Esophagus muscularis mucosa (tissue), 4 donors: ENCODE measurements at regions not wholly inside any gene's neighbourhood (a gene's known extent, or its start where the extent isn't known, plus 50 kb on each side); places are given as distances from the start of the nearest gene placed in this dataset.

Experiments used
- DNase-seq: peaks from one replicate; pipeline ENCODE4 v3.0.0-alpha.2; 2017; ENCODE audit errors: extremely low spot score
- H3K27ac ChIP-seq, 4 donors: fragments of 200-600 bp; sonication (generic); replicated peaks in 1 of 4; 1 replicate in 3 of 4; 2 replicates in 1 of 4; pipeline ENCODE4 v1.5.1; 2016 to 2019; ENCODE audit warnings: mild to moderate bottlenecking in 1 of 4
- H3K27me3 ChIP-seq, 4 donors: fragments of 200-600 bp; sonication (generic); one replicate each; pipeline versions ENCODE4 v1.5.1 to v1.6.0; 2016 to 2019
- H3K36me3 ChIP-seq, 4 donors: fragments of 200-600 bp; sonication (generic); one replicate each; pipeline ENCODE4 v1.5.1; 2016 to 2019
- H3K4me1 ChIP-seq, 4 donors: fragments of 200-600 bp; sonication (generic); one replicate each; pipeline ENCODE4 v1.5.1; 2016 to 2019
- H3K4me3 ChIP-seq, 4 donors: fragments of 200-600 bp; sonication (generic); 1 replicate in 2 of 4; 2 replicates in 2 of 4; pipeline ENCODE4 v1.5.1; 2016 to 2019; ENCODE audit warnings: mild to moderate bottlenecking in 4 of 4, moderate library complexity in 1 of 4
- H3K9me3 ChIP-seq, 4 donors: fragments of 200-600 bp; sonication (generic); 1 replicate in 3 of 4; 2 replicates in 1 of 4; pipeline ENCODE4 v1.5.1; 2016 to 2019
- EP300 ChIP-seq: sonication (generic); formaldehyde crosslinking; IDR thresholded peaks from one replicate; pipeline ENCODE4 v1.6.1; 2017; ENCODE audit warnings: antibody characterized with exemption
- POLR2A ChIP-seq: fragments of 450-650 bp; IDR thresholded peaks from one replicate; pipeline ENCODE4 v1.6.1; 2017; ENCODE audit warnings: antibody characterized with exemption, moderate library complexity, mild to moderate bottlenecking, low read depth
- POLR2AphosphoS5 ChIP-seq, 2 donors: sonication (generic); formaldehyde crosslinking; IDR thresholded peaks; one replicate each; pipeline ENCODE4 v1.6.1; 2017; ENCODE audit warnings: antibody characterized with exemption in 2 of 2
- WGBS: methylation state at CpG from one replicate; pipeline ENCODE4 v1.1.5; 2018; 5-methylcytosine and 5-hydroxymethylcytosine counted together
- intact Hi-C: fragments of 100-400 bp; cut with DNase I; formaldehyde crosslinking; loops from one replicate; pipeline ENCODE4 v1.15.1; 2023
- TF ChIP-seq, protein P1 (sequence below), 3 experiments: fragments of 200-600 bp in 2 of 3; fragments of 450-650 bp in 1 of 3; sonication (generic) in 2 of 3; IDR thresholded peaks; one replicate each; pipeline ENCODE4 v1.5.1; 2017 to 2019; ENCODE audit warnings: antibody characterized with exemption in 3 of 3, mild to moderate bottlenecking in 2 of 3, moderate library complexity in 1 of 3

- peaks cover 0 to 11% (median 4%) of the 10 kb centered on the region in 4 donors for H3K4me1 ChIP-seq
- no peak overlapping the region for H3K4me3 ChIP-seq
- no peaks in the 10 kb centered on the region for H3K36me3 ChIP-seq
- WGBS: 82% methylated on average over 4 of the region's 4 CpGs
- H3K27ac ChIP-seq: peak overlapping the region in 1 of 4 donors; percentile 5
- intact Hi-C loops: no loop called here
- no peak for DNase-seq
- H3K27me3 ChIP-seq: peaks cover 0 to 11% (median 0%) of the 10 kb centered on the region in 4 donors
- H3K9me3 ChIP-seq: no peaks in the 10 kb centered on the region
- TF ChIP-seq, protein P1, sequence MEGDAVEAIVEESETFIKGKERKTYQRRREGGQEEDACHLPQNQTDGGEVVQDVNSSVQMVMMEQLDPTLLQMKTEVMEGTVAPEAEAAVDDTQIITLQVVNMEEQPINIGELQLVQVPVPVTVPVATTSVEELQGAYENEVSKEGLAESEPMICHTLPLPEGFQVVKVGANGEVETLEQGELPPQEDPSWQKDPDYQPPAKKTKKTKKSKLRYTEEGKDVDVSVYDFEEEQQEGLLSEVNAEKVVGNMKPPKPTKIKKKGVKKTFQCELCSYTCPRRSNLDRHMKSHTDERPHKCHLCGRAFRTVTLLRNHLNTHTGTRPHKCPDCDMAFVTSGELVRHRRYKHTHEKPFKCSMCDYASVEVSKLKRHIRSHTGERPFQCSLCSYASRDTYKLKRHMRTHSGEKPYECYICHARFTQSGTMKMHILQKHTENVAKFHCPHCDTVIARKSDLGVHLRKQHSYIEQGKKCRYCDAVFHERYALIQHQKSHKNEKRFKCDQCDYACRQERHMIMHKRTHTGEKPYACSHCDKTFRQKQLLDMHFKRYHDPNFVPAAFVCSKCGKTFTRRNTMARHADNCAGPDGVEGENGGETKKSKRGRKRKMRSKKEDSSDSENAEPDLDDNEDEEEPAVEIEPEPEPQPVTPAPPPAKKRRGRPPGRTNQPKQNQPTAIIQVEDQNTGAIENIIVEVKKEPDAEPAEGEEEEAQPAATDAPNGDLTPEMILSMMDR (IDR thresholded peaks at IDR 0.05): no peak
- TF ChIP-seq EP300: no peak
- TF ChIP-seq POLR2AphosphoS5 (IDR thresholded peaks at IDR 0.05): no peak
- no peak for TF ChIP-seq POLR2A
Measured at GRCh38 chr12:115659422-115659821, 618.1 kb downstream of the MED13L start.

GRCh38 chr12:115657081-115658013, 620.1 kb downstream of the MED13L start:
- Histone ChIP-seq H3K36me3 (no peaks in the 10 kb centered on the region), H3K27ac (no peak overlapping the region), H3K4me1 (peaks cover 0 to 11% (median 4%) of the 10 kb centered on the region in 4 donors), H3K9me3 (no peaks in the 10 kb centered on the region), H3K27me3 (peaks cover 0 to 4% (median 0%) of the 10 kb centered on the region in 4 donors), H3K4me3 (no peak overlapping the region)
- no peak for DNase-seq
- TF ChIP-seq EP300 (no peak), POLR2AphosphoS5 (IDR thresholded peaks at IDR 0.05) (no peak), POLR2A (no peak)
- TF ChIP-seq, protein P1 (IDR thresholded peaks at IDR 0.05): no peak
- 93% methylated on average over 6 of the region's 7 CpGs for WGBS
- intact Hi-C loops: no loop called here

DNA sequence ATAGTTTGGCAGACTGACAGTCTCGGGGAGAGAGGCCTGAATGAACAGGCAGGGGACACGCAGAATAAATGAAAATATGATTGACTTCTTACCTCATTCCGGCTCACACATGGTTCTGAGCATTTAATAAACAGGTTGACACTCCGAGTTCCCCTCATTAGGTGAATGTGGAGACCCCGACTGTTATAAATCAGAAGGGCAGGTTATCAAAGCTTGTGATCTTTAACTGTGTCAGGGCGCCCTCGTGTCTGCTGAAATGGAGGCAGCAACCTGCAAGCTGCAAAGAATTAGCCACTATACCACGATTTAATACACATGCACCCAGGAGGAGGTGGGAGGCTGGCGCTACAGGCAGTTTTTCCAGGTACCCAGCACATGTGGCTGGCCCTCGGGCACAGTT, 627.5 kb downstream of the MED13L start:
- peaks cover 0 to 8% (median 4%) of the 10 kb centered on the region in 4 donors for H3K4me1 ChIP-seq
- H3K4me3 ChIP-seq: no peak overlapping the region
- intact Hi-C loops: no loop called here
- no peak for DNase-seq
- no peak overlapping the region for H3K27ac ChIP-seq
- no peaks in the 10 kb centered on the region for H3K36me3 ChIP-seq
- no peak for TF ChIP-seq POLR2A
- no peak for TF ChIP-seq POLR2AphosphoS5 (IDR thresholded peaks at IDR 0.05)
- TF ChIP-seq EP300: no peak
- TF ChIP-seq, protein P1 (IDR thresholded peaks at IDR 0.05): no peak
- H3K9me3 ChIP-seq: peaks cover 0 to 4% (median 0%) of the 10 kb centered on the region in 4 donors
- H3K27me3 ChIP-seq: peaks cover 0 to 18% (median 0%) of the 10 kb centered on the region in 4 donors
- 48% methylated on average over 10 of the region's 10 CpGs for WGBS

DNA sequence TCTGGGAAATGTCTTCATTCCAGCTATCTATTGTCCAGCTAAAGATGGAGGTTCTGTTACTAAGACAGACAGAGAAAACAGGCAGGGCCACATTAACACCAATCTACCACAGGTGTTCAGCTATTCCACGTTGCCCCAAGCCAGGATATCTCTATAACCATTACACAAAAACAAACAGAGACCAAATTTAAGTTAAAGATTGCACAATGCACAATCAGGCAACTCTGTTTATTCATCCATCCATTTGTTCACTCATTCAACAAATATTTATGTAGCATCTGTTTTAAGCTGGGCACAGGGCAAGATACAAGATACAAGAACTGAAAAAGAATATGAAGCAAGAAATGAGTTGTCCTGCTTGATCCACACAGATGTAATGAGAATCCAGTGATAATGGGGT, 629.0 kb downstream of the MED13L start:
- no peak for DNase-seq
- 44% methylated on average over 1 of the region's 1 CpG for WGBS

More for the DNA sequence above, 629.0 kb downstream of the MED13L start:
- peaks cover 0 to 18% (median 0%) of the 10 kb centered on the region in 4 donors for H3K27me3 ChIP-seq
- no peaks in the 10 kb centered on the region for H3K36me3 ChIP-seq
- H3K4me3 ChIP-seq: no peak overlapping the region
- TF ChIP-seq POLR2AphosphoS5 (IDR thresholded peaks at IDR 0.05) (no peak), POLR2A (no peak), EP300 (no peak)
- TF ChIP-seq, protein P1 (IDR thresholded peaks at IDR 0.05): no peak
- peaks cover 0 to 8% (median 4%) of the 10 kb centered on the region in 4 donors for H3K4me1 ChIP-seq
- H3K9me3 ChIP-seq: peaks cover 0 to 4% (median 0%) of the 10 kb centered on the region in 4 donors
- H3K27ac ChIP-seq: no peak overlapping the region
- intact Hi-C loops: no loop called here
